ENCODE measurements at regions not wholly inside any gene's neighbourhood (a gene's known extent, or its start where the extent isn't known, plus 50 kb on each side); places are given as distances from the start of the nearest gene placed in this dataset.

DNA sequence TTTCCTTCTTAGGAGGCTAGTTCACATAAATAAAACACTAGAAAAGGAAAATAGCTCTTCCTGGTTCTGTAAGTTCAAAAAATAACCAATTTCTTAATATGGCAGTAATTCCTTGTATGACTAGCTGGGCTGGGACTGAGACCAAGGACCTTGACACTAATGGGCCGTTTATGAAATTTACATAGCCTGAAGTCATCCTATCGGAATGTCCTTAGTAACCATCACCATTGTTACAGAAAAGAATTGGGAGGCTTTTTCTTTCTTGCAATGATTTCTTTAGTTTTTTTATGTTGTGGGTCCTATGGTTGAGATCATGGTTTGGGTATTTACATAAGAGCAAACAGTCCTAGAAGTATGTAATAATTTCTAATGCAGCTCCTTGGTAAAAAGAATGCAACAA, 87.1 kb upstream of the HDAC9 start:
- no peaks in the 10 kb centered on the region for H3K27me3 ChIP-seq (replicated peaks)
- H3K4me3 ChIP-seq (ENCODE audit: low read depth, low read length), result no peak overlapping the region
- TF ChIP-seq, protein P1, sequence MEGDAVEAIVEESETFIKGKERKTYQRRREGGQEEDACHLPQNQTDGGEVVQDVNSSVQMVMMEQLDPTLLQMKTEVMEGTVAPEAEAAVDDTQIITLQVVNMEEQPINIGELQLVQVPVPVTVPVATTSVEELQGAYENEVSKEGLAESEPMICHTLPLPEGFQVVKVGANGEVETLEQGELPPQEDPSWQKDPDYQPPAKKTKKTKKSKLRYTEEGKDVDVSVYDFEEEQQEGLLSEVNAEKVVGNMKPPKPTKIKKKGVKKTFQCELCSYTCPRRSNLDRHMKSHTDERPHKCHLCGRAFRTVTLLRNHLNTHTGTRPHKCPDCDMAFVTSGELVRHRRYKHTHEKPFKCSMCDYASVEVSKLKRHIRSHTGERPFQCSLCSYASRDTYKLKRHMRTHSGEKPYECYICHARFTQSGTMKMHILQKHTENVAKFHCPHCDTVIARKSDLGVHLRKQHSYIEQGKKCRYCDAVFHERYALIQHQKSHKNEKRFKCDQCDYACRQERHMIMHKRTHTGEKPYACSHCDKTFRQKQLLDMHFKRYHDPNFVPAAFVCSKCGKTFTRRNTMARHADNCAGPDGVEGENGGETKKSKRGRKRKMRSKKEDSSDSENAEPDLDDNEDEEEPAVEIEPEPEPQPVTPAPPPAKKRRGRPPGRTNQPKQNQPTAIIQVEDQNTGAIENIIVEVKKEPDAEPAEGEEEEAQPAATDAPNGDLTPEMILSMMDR (IDR thresholded peaks at IDR 0.05; ENCODE audit: low read depth, low read length, missing control alignments), result no peak
- H3K36me3 ChIP-seq (replicated peaks), result no peaks in the 10 kb centered on the region
- peak; percentile 58 for DNase-seq
- in situ Hi-C loops (cut with HindIII; ENCODE audit: low pct_ligation_motif_present, low sequenced_read_pairs), result no loop called here
- H3K27ac ChIP-seq, result no peak overlapping the region

DNA sequence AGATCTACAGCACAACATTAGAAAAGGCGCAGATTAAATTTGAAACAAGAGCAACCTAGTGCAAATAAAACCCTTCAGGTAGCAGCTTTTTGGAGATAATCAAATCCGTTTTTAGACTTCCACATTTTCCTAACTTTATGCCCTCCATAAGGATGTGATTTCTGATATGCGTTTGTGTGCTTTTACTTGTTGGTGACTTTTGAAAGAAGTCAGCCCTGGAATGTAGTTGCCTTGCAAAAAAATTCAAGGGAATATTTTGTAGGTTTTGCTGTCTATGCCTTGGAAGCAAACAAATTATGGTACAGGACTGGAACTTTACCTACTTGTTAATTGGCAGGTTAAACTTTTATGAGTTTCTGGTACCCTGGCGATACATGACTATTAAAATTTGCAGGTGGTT, 86.7 kb upstream of the HDAC9 start:
- TF ChIP-seq, protein P1 (IDR thresholded peaks at IDR 0.05; ENCODE audit: low read depth, low read length, missing control alignments), result no peak
- Histone ChIP-seq H3K4me3 (ENCODE audit: low read depth, low read length) (no peak overlapping the region), H3K27ac (no peak overlapping the region), H3K27me3 (replicated peaks) (no peaks in the 10 kb centered on the region), H3K36me3 (replicated peaks) (no peaks in the 10 kb centered on the region)
- in situ Hi-C loops (cut with HindIII; ENCODE audit: low pct_ligation_motif_present, low sequenced_read_pairs), result no loop called here
- no peak for DNase-seq

DNA sequence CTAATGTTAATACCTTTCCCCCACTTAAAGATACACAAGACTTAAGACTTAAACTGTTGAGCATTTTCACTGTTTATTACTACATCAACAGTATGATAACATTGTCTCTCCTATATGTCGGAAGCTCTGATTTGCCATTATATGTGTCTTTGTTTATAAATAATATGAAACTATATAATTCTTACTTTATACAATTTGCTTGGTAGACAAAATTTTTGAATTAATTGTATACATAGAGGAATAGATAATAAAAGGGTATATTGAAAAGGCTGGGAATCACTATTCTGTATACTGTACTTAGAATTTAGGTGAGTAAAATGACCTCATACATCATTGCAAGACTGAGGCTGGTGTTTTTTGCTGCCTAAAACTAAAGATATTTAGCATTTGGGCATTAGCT, 82.1 kb upstream of the HDAC9 start:
- Histone ChIP-seq H3K27ac (no peak overlapping the region), H3K36me3 (replicated peaks) (no peaks in the 10 kb centered on the region), H3K27me3 (replicated peaks) (no peaks in the 10 kb centered on the region), H3K4me3 (ENCODE audit: low read depth, low read length) (no peak overlapping the region)
- TF ChIP-seq, protein P1 (IDR thresholded peaks at IDR 0.05; ENCODE audit: low read depth, low read length, missing control alignments), result no peak
- in situ Hi-C loops (cut with HindIII; ENCODE audit: low pct_ligation_motif_present, low sequenced_read_pairs), result no loop called here
- no peak for DNase-seq

- in situ Hi-C loops (cut with HindIII; ENCODE audit: low pct_ligation_motif_present, low sequenced_read_pairs), result no loop called here
- H3K4me3 ChIP-seq (ENCODE audit: low read depth, low read length), result no peak overlapping the region
- H3K27me3 ChIP-seq (replicated peaks), result no peaks in the 10 kb centered on the region
- TF ChIP-seq, protein P1 (IDR thresholded peaks at IDR 0.05; ENCODE audit: low read depth, low read length, missing control alignments), result no peak
- no peaks in the 10 kb centered on the region for H3K36me3 ChIP-seq (replicated peaks)
- no peak for DNase-seq
- H3K27ac ChIP-seq, result no peak overlapping the region
These were observed 80.7 kb upstream of the HDAC9 start for GRCh38 chr7:18414885-18415284.

GRCh38 chr7:18416988-18417387, 78.6 kb upstream of the HDAC9 start:
- no peaks in the 10 kb centered on the region for H3K27me3 ChIP-seq (replicated peaks)
- H3K36me3 ChIP-seq (replicated peaks), result no peaks in the 10 kb centered on the region
- DNase-seq, result no peak
- H3K27ac ChIP-seq, result no peak overlapping the region
- TF ChIP-seq, protein P1 (IDR thresholded peaks at IDR 0.05; ENCODE audit: low read depth, low read length, missing control alignments), result no peak
- in situ Hi-C loops (cut with HindIII; ENCODE audit: low pct_ligation_motif_present, low sequenced_read_pairs), result no loop called here
- H3K4me3 ChIP-seq (ENCODE audit: low read depth, low read length), result no peak overlapping the region

GRCh38 chr7:18419456-18419855, 76.1 kb upstream of the HDAC9 start:
- Histone ChIP-seq H3K36me3 (replicated peaks) (no peaks in the 10 kb centered on the region), H3K27ac (no peak overlapping the region), H3K27me3 (replicated peaks) (no peaks in the 10 kb centered on the region), H3K4me3 (ENCODE audit: low read depth, low read length) (no peak overlapping the region)
- TF ChIP-seq, protein P1 (IDR thresholded peaks at IDR 0.05; ENCODE audit: low read depth, low read length, missing control alignments), result no peak
- in situ Hi-C loops (cut with HindIII; ENCODE audit: low pct_ligation_motif_present, low sequenced_read_pairs), result no loop called here
- DNase-seq, result no peak
